ENCODE measurements at regions not wholly inside any gene's neighbourhood (a gene's known extent, or its start where the extent isn't known, plus 50 kb on each side); places are given as distances from the start of the nearest gene placed in this dataset.

DNA sequence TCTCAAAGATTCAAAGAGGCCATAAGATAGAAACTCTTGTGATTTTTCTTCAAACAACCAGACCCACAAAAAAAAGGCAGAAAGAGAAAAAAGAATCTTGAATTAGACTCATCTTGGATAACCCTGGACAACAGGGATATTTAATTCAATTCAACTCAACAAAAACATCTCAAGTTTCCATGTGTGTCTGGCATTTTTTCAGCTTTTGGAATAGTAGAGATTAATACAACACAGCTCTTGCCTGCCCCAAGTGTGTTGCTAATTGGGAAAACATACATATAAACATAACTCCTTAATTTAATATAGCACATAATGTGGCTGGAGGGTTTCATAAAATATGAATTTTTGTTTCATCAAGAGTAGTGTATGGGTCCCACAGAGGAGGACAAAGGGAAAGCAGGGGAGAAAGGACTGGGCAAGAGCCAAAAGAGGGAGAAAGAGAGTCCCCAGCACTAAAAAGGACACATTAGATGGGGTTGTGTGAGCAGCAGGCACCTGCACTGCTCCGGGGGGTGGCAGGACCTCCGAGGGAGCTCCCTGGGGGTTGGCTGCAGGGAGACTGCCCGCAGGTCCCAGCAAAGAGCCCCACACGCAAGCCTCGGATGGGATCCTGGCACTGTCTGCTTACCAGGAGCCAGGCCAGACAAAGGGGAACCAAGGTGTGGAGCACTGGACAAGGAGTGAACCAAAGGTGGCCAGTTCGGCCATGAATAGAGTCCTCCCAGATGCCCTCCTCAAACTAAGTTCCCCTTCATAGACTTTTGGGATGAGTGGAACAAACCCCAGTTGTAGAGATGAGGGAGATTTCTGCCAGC is 65.6 kb upstream of the TMEM72 start:
- Mint-ChIP-seq H3K4me1 (ENCODE audit: low read depth) (no peaks in the 10 kb centered on the region), H3K4me3 (ENCODE audit: unreplicated experiment) (no peak overlapping the region), H3K27ac (ENCODE audit: unreplicated experiment) (no peak overlapping the region), H3K9me3 (ENCODE audit: low read depth) (peaks cover 7% of the 10 kb centered on the region), H3K36me3 (ENCODE audit: low read depth) (peaks cover 1% of the 10 kb centered on the region), H3K27me3 (ENCODE audit: low read depth) (no peaks in the 10 kb centered on the region)
- no peak for DNase-seq (ENCODE audit: low spot score)
- TF ChIP-seq, protein P1, sequence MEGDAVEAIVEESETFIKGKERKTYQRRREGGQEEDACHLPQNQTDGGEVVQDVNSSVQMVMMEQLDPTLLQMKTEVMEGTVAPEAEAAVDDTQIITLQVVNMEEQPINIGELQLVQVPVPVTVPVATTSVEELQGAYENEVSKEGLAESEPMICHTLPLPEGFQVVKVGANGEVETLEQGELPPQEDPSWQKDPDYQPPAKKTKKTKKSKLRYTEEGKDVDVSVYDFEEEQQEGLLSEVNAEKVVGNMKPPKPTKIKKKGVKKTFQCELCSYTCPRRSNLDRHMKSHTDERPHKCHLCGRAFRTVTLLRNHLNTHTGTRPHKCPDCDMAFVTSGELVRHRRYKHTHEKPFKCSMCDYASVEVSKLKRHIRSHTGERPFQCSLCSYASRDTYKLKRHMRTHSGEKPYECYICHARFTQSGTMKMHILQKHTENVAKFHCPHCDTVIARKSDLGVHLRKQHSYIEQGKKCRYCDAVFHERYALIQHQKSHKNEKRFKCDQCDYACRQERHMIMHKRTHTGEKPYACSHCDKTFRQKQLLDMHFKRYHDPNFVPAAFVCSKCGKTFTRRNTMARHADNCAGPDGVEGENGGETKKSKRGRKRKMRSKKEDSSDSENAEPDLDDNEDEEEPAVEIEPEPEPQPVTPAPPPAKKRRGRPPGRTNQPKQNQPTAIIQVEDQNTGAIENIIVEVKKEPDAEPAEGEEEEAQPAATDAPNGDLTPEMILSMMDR (IDR thresholded peaks at IDR 0.05): no peak

DNA sequence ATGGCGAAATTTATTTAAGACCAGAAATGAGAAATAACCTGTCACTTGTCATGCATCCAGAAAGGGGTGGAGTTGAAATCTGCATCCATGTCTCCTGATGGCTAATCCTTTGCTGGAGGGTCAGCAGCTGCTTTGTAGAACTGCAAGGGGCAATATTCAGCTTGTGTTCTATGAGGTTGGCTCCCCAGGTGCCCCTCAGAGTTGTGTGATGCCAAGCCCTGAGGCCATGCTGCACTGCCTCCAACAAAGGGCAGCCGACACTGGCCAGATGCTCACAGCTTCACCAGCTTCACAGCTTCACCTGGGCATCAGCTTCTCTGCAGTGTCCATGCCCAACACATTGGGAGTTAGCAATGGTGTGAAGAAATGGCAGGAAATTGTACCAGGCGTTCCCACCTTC is 64.0 kb upstream of the TMEM72 start:
- Mint-ChIP-seq H3K4me1 (ENCODE audit: low read depth) (no peaks in the 10 kb centered on the region), H3K36me3 (ENCODE audit: low read depth) (peaks cover 1% of the 10 kb centered on the region), H3K27ac (ENCODE audit: unreplicated experiment) (no peak overlapping the region), H3K9me3 (ENCODE audit: low read depth) (peaks cover 7% of the 10 kb centered on the region), H3K27me3 (ENCODE audit: low read depth) (no peaks in the 10 kb centered on the region), H3K4me3 (ENCODE audit: unreplicated experiment) (no peak overlapping the region)
- no peak for DNase-seq (ENCODE audit: low spot score)
- TF ChIP-seq, protein P1 (IDR thresholded peaks at IDR 0.05): no peak

DNA sequence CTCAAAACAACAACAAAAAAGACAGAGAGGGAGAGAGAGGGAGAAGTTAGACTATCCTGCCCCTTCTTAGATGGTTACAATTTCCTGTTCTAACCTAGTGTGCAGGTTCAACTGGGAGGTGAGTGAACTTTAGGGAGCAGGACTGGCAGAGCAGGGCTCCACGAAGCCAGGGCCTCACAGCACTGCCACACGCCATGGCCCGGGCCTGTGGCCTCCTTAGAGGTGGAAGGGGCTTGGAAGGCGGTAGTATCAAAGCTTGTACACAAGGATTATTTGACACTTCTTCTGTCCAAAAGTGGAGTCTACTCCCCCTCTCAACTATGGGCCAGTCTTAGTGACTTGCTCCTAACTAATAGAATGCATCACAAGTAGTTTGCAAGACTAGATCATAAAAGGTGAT is 62.9 kb upstream of the TMEM72 start:
- Mint-ChIP-seq H3K4me1 (ENCODE audit: low read depth) (no peaks in the 10 kb centered on the region), H3K36me3 (ENCODE audit: low read depth) (peaks cover 1% of the 10 kb centered on the region), H3K27ac (ENCODE audit: unreplicated experiment) (no peak overlapping the region), H3K9me3 (ENCODE audit: low read depth) (peaks cover 7% of the 10 kb centered on the region), H3K4me3 (ENCODE audit: unreplicated experiment) (no peak overlapping the region), H3K27me3 (ENCODE audit: low read depth) (no peaks in the 10 kb centered on the region)
- DNase-seq (ENCODE audit: low spot score): no peak
- TF ChIP-seq, protein P1 (IDR thresholded peaks at IDR 0.05): no peak

DNA sequence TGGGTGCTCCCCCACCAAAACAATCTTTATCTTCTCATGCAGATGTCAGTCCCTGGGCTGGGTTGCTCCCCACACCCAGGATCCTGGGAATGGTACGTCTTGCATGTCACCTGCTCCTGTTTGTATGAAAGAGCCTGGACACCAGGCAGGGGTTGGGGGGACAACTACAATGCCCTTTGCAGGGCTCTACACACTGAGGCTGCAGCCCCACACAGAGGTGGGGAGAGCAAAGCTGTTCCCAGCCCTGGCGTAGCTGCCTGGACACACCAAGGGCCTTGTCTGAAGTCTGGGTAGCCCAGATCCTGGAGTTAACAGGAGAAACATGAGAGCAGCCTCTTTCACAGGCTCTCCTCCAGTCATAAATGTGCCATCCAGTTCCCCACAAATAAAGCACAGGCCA is 61.2 kb upstream of the TMEM72 start:
- peaks cover 1% of the 10 kb centered on the region for H3K36me3 Mint-ChIP-seq (ENCODE audit: low read depth)
- no peak for DNase-seq (ENCODE audit: low spot score)
- H3K27ac Mint-ChIP-seq (ENCODE audit: unreplicated experiment): no peak overlapping the region
- no peak overlapping the region for H3K4me3 Mint-ChIP-seq (ENCODE audit: unreplicated experiment)
- TF ChIP-seq, protein P1 (IDR thresholded peaks at IDR 0.05): no peak
- H3K9me3 Mint-ChIP-seq (ENCODE audit: low read depth): peaks cover 7% of the 10 kb centered on the region
- H3K4me1 Mint-ChIP-seq (ENCODE audit: low read depth): no peaks in the 10 kb centered on the region
- H3K27me3 Mint-ChIP-seq (ENCODE audit: low read depth): peaks cover 6% of the 10 kb centered on the region

DNA sequence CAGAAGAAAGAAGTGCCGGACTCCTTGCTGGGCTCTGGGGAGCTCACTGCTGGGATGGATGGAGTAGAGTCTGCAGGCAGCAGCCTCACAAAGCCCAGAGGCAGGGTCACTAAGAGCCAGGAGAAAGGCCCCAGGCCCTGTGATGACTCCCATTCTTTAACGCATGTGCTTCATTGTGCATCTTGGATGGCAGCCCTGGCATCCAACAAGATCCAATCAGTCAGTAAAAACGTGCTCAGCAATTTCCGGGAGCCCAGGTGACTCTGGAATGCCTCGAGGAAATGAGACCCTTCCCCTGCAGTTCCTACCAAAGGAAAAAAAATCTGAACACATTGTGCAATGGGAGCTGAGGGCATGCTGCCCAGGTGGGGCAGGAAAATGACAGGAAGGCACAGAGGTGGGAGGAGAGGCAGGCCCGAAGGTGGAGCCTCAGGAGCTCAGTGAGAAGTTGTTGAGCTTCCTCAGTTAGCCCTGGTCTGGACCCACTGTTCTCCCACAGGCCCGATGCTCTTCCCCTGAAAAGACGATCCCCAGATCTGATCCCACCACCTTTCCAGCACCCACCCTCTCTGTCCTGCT is 60.7 kb upstream of the TMEM72 start:
- Mint-ChIP-seq H3K4me3 (ENCODE audit: unreplicated experiment) (no peak overlapping the region), H3K9me3 (ENCODE audit: low read depth) (peaks cover 7% of the 10 kb centered on the region), H3K4me1 (ENCODE audit: low read depth) (no peaks in the 10 kb centered on the region), H3K27ac (ENCODE audit: unreplicated experiment) (no peak overlapping the region), H3K36me3 (ENCODE audit: low read depth) (peaks cover 1% of the 10 kb centered on the region), H3K27me3 (ENCODE audit: low read depth) (peaks cover 6% of the 10 kb centered on the region)
- no peak for DNase-seq (ENCODE audit: low spot score)
- TF ChIP-seq, protein P1 (IDR thresholded peaks at IDR 0.05): no peak

All from chondrocyte (in vitro differentiated cells).